ENCODE measurements at regions not wholly inside any gene's neighbourhood (a gene's known extent, or its start where the extent isn't known, plus 50 kb on each side); places are given as distances from the start of the nearest gene placed in this dataset.

DNA sequence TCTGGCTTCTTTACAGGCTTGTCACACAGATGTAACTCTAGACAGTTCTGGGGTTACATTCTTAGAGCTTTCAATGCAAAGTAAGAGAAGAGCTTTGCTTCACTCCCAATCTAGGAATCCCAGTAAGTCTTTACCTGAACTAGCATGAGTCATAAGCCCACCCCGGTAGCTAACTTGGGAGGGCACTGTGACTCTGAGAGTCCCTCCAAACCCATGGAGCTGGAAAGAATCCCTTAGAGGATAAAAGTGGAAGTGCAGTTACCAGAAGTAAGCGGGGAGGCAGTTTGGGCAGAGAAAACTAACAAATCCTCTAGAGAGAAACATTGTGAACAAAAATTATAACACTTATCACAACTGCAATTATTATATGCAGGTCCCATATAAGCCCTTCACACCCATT, 84.0 kb upstream of the SMLR1 start:
- H3K27ac Mint-ChIP-seq: no peak overlapping the region
- no peaks in the 10 kb centered on the region for H3K9me3 Mint-ChIP-seq
- no peak overlapping the region for H3K4me3 Mint-ChIP-seq
- intact Hi-C loops (cut with micrococcal nuclease): no loop called here
- H3K36me3 Mint-ChIP-seq (ENCODE audit: low read depth): no peaks in the 10 kb centered on the region
- H3K4me1 Mint-ChIP-seq (ENCODE audit: low read depth): no peaks in the 10 kb centered on the region
- H3K27me3 Mint-ChIP-seq: peaks cover 2% of the 10 kb centered on the region

- Mint-ChIP-seq H3K36me3 (ENCODE audit: low read depth) (no peaks in the 10 kb centered on the region), H3K4me3 (no peak overlapping the region), H3K27me3 (peaks cover 2% of the 10 kb centered on the region), H3K4me1 (ENCODE audit: low read depth) (no peaks in the 10 kb centered on the region), H3K9me3 (peaks cover 11% of the 10 kb centered on the region), H3K27ac (no peak overlapping the region)
- intact Hi-C loops (cut with micrococcal nuclease): no loop called here
Observed at GRCh38 chr6:130744576-130745366, 82.4 kb upstream of the SMLR1 start.

DNA sequence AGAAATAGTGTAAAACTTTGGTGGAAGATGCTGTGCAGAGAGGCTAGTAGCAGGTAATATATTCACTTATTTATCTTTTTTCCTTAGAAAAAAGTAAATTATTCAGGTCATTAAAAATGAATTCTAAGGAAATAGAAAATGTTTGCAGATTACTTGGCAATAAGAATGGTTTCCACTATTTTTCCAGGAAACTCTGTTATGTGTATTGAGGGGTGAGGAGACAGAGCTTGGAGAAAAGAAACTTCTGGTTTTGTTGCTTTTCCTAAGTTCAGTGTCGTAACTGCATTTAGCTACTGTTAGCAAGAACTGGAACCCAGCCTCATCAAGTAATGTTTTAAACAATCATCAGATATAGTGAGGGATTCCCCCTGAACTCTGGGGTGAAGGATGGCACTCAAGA, 79.2 kb upstream of the SMLR1 start:
- Mint-ChIP-seq H3K9me3 (peaks cover 13% of the 10 kb centered on the region), H3K27me3 (no peaks in the 10 kb centered on the region), H3K4me1 (ENCODE audit: low read depth) (no peaks in the 10 kb centered on the region), H3K4me3 (no peak overlapping the region), H3K36me3 (ENCODE audit: low read depth) (no peaks in the 10 kb centered on the region), H3K27ac (no peak overlapping the region)
- intact Hi-C loops (cut with micrococcal nuclease): no loop called here

DNA sequence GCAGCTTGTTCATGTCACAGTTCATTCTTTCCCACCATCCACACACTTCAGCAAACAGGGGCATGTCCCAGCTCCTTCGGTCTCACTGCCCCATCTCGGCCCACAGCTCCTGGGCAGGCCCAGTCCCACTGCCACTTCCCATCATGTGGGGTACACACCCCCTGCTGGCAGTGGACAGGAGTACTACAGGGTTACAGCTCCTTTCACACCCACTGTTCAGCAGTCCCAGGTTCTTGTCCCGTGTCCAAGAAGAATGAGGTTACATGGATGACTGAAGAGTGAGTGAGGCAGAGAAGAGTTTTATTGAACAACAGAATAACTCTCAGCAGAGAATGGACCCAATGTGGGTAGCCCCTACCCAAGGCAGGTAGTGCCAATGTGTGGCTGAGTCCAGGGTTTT, 77.8 kb upstream of the SMLR1 start:
- Mint-ChIP-seq H3K9me3 (peaks cover 13% of the 10 kb centered on the region), H3K27ac (no peak overlapping the region), H3K27me3 (no peaks in the 10 kb centered on the region), H3K4me1 (ENCODE audit: low read depth) (no peaks in the 10 kb centered on the region), H3K36me3 (ENCODE audit: low read depth) (no peaks in the 10 kb centered on the region), H3K4me3 (no peak overlapping the region)
- intact Hi-C loops (cut with micrococcal nuclease): no loop called here

DNA sequence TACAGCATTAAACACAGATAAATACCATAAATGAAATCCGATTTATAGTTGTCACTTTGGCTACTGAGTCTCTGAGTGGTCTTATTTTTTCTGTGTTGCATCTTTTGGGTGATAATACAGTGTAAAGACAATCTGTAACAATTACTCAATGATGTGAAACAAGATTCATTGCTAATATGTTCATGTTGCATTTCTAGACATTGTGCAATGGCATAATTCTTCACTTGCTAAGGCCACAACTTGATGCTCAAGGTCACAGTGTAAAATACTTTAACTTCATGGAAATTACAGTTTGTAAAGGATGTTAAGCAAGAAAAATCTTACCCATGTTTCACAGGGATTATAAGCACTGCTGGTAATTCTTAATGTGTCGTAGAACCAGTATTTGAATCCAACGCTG, 74.9 kb upstream of the SMLR1 start:
- H3K9me3 Mint-ChIP-seq: peaks cover 13% of the 10 kb centered on the region
- no peak overlapping the region for H3K27ac Mint-ChIP-seq
- H3K36me3 Mint-ChIP-seq (ENCODE audit: low read depth): no peaks in the 10 kb centered on the region
- H3K4me1 Mint-ChIP-seq (ENCODE audit: low read depth): no peaks in the 10 kb centered on the region
- H3K27me3 Mint-ChIP-seq: no peaks in the 10 kb centered on the region
- intact Hi-C loops (cut with micrococcal nuclease): no loop called here
- no peak overlapping the region for H3K4me3 Mint-ChIP-seq

DNA sequence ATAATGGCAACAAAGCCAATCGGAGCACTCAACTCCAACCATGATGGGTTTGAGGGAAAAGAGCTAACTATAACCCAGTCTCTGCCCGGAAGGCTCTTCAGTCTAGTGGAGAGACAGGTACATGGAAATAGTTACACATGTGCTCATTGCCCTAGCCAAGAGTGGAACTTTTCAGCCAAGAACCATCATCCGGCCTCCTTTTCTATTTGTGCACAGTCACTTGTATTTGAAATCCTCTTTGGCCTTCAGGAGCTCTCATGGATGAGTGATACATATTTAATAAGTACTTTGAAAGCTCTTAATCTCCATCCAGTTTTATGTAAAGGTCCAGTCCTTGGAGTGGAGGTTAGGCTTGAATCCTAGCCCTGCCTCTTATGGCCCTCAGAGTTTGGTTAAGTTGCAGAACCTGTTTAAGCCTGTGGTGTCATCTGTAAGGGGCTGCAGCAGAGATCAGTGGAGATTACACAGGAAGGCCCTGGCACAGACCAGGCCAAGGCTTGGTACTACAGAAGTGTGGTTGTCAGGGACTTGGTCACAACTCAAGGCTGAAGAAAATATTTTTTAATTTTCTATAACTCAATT, 72.3 kb upstream of the SMLR1 start:
- Mint-ChIP-seq H3K27me3 (no peaks in the 10 kb centered on the region), H3K36me3 (ENCODE audit: low read depth) (no peaks in the 10 kb centered on the region), H3K4me3 (no peak overlapping the region), H3K27ac (no peak overlapping the region), H3K9me3 (peaks cover under 1% of the 10 kb centered on the region), H3K4me1 (ENCODE audit: low read depth) (no peaks in the 10 kb centered on the region)
- intact Hi-C loops (cut with micrococcal nuclease): no loop called here

DNA sequence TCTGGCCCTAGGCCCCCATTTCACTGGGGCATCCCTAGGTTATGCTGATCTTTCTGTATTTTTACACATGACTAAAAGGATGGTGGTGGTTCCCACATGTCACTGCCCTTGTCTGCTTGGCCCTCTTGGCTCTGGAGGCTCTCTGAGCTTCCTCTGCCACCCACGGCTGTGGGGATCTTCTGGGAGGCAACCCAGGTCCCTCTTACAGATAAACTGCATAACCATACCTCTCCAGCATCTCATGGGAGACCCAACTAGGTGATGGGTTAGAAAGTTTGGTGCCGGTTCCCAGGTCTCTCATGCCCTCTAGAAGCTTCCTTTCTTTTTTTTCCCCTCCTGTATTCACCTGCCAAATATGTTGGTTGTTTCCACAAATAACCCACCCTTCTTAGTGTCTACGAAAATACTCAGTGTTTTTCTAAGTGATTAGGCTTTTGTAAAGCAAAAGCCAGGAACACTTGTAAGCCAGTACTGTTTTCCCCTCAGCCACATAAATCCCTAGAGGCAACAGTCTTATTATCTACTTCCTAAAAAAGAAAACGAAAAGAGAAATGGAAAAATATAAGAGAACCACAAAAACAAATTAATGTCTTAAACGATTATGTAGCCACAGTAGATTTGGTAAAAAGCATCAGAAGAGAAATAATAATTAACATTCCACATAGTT, 71.7 kb upstream of the SMLR1 start:
- intact Hi-C loops (cut with micrococcal nuclease): no loop called here
- Mint-ChIP-seq H3K27me3 (no peaks in the 10 kb centered on the region), H3K27ac (no peak overlapping the region), H3K4me3 (no peak overlapping the region), H3K36me3 (ENCODE audit: low read depth) (no peaks in the 10 kb centered on the region), H3K9me3 (no peaks in the 10 kb centered on the region), H3K4me1 (ENCODE audit: low read depth) (no peaks in the 10 kb centered on the region)

DNA sequence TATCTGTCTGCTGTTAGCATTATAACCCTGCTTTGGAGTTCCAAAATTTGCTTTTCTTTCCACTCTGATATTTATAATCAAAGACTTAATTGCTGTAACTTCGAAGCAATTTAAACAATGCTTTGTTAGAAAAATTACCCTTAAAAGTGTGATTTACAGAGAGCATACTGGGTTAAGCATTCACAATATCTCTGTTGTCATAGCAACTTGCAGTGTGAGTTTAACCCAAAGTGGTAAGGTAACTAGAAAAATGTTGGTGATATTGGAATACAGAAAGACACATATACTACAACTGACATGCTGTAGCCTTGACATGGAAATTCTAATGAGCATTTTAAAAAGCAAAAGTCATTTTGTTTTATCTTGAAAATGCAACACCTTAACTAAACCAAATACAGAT, 70.4 kb upstream of the SMLR1 start:
- intact Hi-C loops (cut with micrococcal nuclease): no loop called here
- Mint-ChIP-seq H3K4me3 (no peak overlapping the region), H3K9me3 (no peaks in the 10 kb centered on the region), H3K36me3 (ENCODE audit: low read depth) (no peaks in the 10 kb centered on the region), H3K27ac (no peak overlapping the region), H3K4me1 (ENCODE audit: low read depth) (no peaks in the 10 kb centered on the region), H3K27me3 (no peaks in the 10 kb centered on the region)

GRCh38 chr6:130758813-130759212, 68.4 kb upstream of the SMLR1 start:
- intact Hi-C loops (cut with micrococcal nuclease): no loop called here
- H3K27ac Mint-ChIP-seq: no peak overlapping the region
- no peak overlapping the region for H3K4me3 Mint-ChIP-seq

GRCh38 chr6:130760006-130760405, 67.2 kb upstream of the SMLR1 start:
- intact Hi-C loops (cut with micrococcal nuclease): no loop called here
- H3K36me3 Mint-ChIP-seq (ENCODE audit: low read depth): no peaks in the 10 kb centered on the region

More at GRCh38 chr6:130758813-130759212, 68.4 kb upstream of the SMLR1 start:
- Mint-ChIP-seq H3K36me3 (ENCODE audit: low read depth) (no peaks in the 10 kb centered on the region), H3K4me1 (ENCODE audit: low read depth) (no peaks in the 10 kb centered on the region), H3K9me3 (no peaks in the 10 kb centered on the region), H3K27me3 (peaks cover 1% of the 10 kb centered on the region)

GRCh38 chr6:130761286-130761685, 65.9 kb upstream of the SMLR1 start:
- H3K4me3 Mint-ChIP-seq: no peak overlapping the region
- H3K36me3 Mint-ChIP-seq (ENCODE audit: low read depth): no peaks in the 10 kb centered on the region
- H3K9me3 Mint-ChIP-seq: no peaks in the 10 kb centered on the region
- H3K27ac Mint-ChIP-seq: no peak overlapping the region
- intact Hi-C loops (cut with micrococcal nuclease): no loop called here
- no peaks in the 10 kb centered on the region for H3K4me1 Mint-ChIP-seq (ENCODE audit: low read depth)
- peaks cover 3% of the 10 kb centered on the region for H3K27me3 Mint-ChIP-seq

More at GRCh38 chr6:130760006-130760405, 67.2 kb upstream of the SMLR1 start:
- Mint-ChIP-seq H3K4me3 (no peak overlapping the region), H3K9me3 (no peaks in the 10 kb centered on the region), H3K27me3 (peaks cover 3% of the 10 kb centered on the region), H3K4me1 (ENCODE audit: low read depth) (no peaks in the 10 kb centered on the region), H3K27ac (no peak overlapping the region)

GRCh38 chr6:130765181-130765727, 62.0 kb upstream of the SMLR1 start:
- Mint-ChIP-seq H3K4me1 (ENCODE audit: low read depth) (no peaks in the 10 kb centered on the region), H3K27me3 (peaks cover 3% of the 10 kb centered on the region), H3K4me3 (no peak overlapping the region), H3K27ac (no peak overlapping the region), H3K36me3 (ENCODE audit: low read depth) (no peaks in the 10 kb centered on the region), H3K9me3 (no peaks in the 10 kb centered on the region)
- intact Hi-C loops (cut with micrococcal nuclease): no loop called here

- Mint-ChIP-seq H3K27me3 (peaks cover 3% of the 10 kb centered on the region), H3K4me3 (no peak overlapping the region), H3K9me3 (no peaks in the 10 kb centered on the region), H3K36me3 (ENCODE audit: low read depth) (no peaks in the 10 kb centered on the region), H3K4me1 (ENCODE audit: low read depth) (no peaks in the 10 kb centered on the region), H3K27ac (no peak overlapping the region)
- intact Hi-C loops (cut with micrococcal nuclease): no loop called here
Observed at GRCh38 chr6:130766239-130767144, 60.7 kb upstream of the SMLR1 start.
